ENCODE measurements at regions not wholly inside any gene's neighbourhood (a gene's known extent, or its start where the extent isn't known, plus 50 kb on each side); places are given as distances from the start of the nearest gene placed in this dataset.

GRCh38 chr5:133851521-133851920 is 116.9 kb downstream of the C5orf15 start:
- TF ChIP-seq CTCF (IDR thresholded peaks at IDR 0.05; ENCODE audit: low read depth, low read length, poor library complexity, severe bottlenecking) = no peak
- TF ChIP-seq EZH2phosphoT487 (IDR thresholded peaks at IDR 0.05; ENCODE audit: borderline replicate concordance, low read length) = no peak
